HG02763 (cell line): ENCODE measurements at regions not wholly inside any gene's neighbourhood (a gene's known extent, or its start where the extent isn't known, plus 50 kb on each side); places are given as distances from the start of the nearest gene placed in this dataset.
"Not testable (repeated sequence)": the region's sequence is repeated elsewhere in the genome, so short reads cannot be mapped to it uniquely, and the experiment has no call there.

Experiments used
- ATAC-seq: cut with Tn5 transposase; IDR thresholded peaks from one replicate; pipeline ENCODE4 v1.9.1; 2021; ENCODE audit warnings: mild to moderate bottlenecking, moderate library complexity; ENCODE audit not compliant: unreplicated experiment

DNA sequence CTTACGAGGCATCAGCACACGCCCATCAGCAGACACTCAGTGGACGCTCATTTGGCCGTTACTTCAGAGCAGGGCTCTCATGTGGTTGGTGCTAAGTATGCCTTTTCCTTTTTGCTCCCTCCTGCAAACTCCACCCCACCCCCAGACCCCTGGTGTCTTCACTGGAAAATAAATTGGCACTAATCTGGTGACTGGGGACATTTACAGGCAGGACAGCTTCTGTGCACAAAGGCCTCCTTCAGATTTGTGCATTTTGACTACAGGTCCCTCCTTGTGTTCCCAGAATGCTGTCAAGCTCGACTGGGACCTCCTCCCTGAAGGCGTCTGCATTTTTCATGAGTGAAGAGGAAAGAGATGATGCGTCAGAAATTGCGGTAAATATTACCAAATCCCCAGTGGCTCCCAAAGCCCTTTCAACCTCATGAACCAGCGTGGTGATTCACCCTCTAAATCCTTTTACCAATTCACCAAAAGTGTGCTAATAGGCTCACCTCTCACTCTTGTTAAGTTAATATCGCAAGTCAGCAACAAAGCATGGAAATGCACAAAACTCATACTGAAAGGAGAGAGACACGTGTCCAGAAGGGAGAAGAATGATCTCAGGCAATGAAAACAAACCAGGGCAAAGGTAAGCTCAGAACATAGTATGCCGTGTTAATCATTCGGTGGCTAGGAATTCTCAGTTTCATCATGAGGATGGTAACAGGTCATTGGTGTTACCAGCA, 119.0 kb downstream of the NKX6-1 start:
- no peak for ATAC-seq

- no peak for ATAC-seq
Measured at GRCh38 chr4:84378983-84379382, 120.1 kb downstream of the NKX6-1 start.

GRCh38 chr4:84378356-84378755, 120.7 kb downstream of the NKX6-1 start:
- ATAC-seq: no peak

DNA sequence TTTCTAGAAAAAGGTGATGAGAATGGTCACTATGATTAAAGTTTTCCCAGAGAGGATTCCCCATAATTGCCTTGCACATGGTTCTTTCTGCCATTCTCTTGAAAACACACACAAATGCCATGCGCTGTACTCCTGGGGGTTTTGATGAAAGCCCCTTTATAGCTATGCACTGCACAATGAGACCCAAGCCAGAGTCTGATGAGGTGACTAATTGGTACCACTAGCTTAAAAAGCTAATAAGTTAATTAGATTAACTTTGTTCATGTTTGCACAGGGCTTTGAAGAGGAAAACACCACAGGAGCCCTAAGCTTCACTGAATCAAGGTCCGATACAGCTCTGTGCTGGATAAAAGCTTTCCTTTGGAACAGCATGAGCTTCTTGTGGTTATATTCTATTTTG, 132.2 kb downstream of the NKX6-1 start:
- ATAC-seq: no peak

DNA sequence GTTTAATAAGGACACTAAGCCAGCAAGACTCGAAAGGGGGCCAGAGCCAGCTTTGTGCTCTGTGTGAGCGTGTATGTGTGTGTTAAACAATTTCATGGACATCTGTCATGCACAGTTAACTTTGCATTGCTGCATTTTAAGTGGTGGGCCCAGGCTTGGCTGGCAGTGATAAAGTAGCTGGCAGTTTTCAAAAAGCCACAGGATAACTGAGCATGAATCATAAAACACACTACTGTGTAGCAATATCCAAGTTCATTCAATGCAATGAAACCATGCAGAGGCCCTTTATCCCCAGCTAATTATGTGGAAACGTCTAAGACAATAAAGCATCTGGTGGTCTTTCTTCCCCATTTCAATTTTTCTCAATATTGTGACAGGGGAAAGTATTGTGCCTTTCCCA, 132.9 kb downstream of the NKX6-1 start:
- ATAC-seq: no peak

- no peak for ATAC-seq
Measured at GRCh38 chr4:84362896-84363655, 136.0 kb downstream of the NKX6-1 start.

DNA sequence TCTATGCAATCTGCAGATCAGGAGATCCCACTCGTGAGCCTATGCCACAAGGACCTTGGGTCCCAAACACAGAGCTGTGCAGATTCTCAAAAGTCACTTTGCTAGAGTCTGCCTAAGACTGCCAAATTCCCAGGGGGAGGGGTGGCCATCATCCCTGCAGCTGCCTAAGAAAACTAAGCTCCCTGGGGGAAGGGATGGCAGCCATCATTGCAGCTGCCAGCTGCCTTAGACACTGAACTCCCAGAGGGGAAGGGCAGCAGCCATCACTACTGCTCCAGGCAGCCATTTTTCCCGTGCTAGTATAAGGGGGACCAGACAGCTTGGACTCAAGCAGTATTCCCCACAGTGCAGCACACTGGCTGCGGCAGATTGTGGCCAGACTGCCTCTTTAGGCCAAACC, 156.9 kb downstream of the NKX6-1 start:
- ATAC-seq: no peak

GRCh38 chr4:84341559-84341958, 157.5 kb downstream of the NKX6-1 start:
- ATAC-seq: no peak

GRCh38 chr4:84338367-84338766, 160.7 kb downstream of the NKX6-1 start:
- no peak for ATAC-seq

DNA sequence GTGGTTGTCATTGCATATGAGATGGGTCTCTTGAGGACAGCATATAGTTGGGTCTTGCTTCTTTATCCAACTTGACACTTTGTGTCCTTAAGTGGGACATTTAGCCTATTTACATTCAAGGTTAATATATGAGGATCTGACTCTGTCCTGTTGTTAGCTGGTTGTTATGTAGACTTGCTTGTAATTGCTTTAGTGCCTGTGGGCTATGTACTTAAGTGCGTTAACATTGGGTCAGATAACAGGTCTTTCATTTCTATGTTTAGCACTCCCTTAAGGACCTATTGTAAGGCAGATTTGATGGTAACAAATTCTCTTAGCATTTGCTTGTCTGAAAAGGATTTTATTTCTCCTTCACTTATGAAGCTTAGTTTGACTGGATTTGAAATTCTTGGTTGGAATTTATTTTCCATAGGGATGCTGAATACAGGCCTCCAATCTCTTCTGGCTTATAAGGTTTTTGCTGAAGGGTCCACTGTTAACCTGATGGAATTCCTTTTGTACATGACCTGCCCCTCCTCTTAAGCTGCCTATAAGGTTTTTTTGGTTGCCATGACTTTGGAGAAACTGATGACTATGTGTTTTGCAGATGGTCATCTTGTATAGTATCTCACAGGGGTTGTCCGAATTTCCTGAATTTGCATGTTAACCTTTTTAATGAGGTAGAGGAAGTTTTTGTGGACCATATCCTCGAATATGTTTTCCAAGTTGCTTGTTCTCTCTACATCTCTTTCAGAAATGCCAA, 162.0 kb downstream of the NKX6-1 start:
- ATAC-seq: no peak

GRCh38 chr4:84327526-84327925, 171.6 kb downstream of the NKX6-1 start:
- ATAC-seq: no peak

DNA sequence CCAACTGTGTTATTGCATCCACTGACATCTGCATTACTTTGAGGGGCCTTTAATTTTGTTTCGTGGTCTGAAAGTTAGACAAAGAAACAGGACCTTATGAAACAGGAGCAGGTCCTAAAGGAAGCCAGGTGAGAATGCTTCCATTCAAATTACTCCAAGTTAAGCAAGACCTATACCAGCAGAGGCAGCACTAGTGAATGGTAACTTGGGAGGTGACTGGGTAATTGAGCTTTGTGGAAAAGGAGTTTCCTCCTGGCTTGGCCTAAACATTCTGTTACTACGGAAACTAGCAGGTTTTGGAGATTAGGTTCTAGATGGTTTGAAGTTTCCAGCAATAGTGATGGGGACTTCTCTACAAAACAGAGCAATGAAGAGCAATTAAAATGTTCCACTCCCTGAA, 173.5 kb downstream of the NKX6-1 start:
- ATAC-seq: no peak

DNA sequence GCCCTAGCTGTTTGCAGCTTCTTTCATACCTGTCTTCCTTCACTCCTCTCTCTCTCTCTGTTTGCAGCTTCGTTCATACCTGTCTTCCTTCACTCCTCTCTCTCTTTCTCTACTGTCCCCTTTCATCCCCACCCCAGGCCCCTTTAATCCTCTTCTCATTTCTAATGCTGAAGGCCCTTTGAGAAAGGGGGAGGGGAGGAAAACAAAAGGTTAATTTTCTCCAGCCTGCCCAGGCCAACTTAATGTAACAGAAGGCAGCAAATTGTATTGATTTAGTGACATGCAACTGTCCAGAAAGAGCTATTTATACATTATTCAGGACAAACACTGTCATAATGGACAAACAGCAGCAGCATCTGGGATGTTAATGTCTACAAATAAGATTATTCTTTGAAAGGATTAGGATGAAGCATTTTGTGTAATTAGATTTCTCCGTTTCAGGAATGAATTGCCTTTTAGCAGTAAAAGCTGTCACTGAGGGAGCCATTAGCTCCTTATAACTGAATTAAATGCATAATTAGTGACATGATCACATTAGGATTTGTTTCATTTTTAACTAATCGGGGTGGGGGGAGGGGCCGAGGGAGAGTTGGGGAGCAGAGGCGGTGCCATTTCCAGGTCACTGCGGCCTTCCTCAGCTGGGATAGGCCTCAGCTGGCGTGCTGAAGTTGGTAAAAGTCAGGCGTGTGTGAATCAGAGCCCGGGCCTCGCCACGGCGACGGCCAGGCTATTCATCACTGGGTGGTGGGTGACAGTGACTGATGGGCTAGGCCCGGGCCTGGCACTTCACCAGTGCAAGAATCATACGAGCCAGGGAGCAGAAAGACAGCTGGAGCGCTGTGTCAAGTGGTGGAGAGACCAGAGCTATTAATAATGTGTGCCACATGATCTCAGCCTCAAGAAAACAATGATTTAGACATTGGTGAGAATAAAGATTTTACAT, 174.5 kb downstream of the NKX6-1 start:
- no peak for ATAC-seq

- ATAC-seq: no peak
Measured at GRCh38 chr4:84319124-84319523, 180.0 kb downstream of the NKX6-1 start.

GRCh38 chr4:84317513-84317912, 181.6 kb downstream of the NKX6-1 start:
- no peak for ATAC-seq

DNA sequence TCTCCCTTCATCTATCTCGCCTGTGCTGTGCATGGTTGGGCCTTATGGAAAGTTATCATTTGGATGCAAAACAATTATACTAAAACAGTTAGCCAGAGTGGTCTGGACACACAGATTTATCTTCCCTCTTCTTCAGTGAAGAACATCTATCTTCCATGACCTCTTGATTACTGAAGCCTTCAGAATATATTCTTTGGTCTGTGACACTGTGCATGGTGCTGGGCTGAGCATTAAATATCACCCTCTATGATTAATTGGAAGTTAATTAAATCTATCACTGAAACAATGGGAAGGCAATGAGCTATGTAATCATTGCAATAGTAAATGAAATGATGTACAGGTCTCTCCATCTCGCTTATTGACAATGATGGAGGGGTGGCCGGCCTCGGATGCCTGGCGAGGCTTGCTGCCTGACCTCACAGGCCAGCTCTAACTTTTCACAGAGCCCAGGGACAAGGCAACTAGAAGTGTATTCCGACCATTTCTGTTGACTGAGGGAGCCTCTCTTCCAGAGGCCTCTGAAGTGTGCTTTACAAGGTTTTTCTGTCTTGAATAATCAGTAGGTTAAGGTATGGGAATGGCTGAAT, 186.6 kb downstream of the NKX6-1 start:
- no peak for ATAC-seq

GRCh38 chr4:84309191-84309590, 189.9 kb downstream of the NKX6-1 start:
- ATAC-seq: no peak

DNA sequence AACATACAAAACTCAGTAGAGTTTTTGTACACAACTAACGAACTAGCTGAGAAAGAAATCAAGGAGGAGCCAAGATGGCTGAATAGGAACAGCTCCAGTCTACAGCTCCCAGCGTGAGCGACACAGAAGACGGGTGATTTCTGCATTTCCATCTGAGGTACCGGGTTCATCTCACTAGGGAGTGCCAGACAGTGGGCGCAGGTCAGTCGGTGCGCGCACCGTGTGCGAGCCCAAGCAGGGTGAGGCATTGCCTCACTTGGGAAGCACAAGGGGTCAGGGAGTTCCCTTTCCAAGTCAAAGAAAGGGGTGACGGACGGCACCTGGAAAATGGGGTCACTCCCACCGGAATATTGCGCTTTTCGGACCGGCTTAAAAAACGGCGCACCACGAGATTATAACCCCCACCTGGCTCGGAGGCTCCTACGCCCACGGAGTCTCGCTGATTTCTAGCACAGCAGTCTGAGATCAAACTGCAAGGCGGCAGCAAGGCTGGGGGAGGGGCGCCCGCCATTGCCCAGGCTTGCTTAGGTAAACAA, 200.3 kb downstream of the NKX6-1 start:
- ATAC-seq: not testable (repeated sequence)

DNA sequence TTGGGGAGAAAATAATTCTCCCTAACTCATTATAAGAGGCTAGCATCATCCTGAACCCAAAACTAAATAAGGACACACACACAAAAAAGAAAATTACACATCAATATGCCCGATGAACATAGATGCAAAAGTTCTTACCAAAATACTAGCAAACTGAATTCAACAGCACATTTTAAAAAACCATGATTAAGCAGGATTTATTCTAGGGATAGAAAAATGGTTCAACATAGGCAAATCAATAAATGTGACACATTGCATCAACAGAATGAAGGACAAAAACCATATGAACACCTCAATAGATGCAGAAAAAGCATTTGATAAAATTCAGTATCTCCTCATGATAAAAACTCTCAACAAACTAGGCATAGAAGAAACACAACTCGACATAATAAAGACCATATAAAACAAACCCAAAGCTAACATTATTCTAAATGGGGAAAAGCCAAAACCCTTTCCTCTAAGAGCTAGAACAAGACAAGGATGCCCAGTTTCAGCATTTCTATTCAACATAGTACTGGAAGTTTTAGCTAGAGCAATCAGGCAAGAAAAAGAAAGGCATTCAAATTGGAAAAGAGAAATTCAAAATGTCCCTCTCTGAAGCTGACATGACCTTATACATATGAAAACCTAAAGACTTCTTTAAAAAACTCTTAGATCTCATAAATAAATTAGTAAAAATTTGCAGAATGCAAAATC, 200.9 kb downstream of the NKX6-1 start:
- no peak for ATAC-seq
